Stimulated activated CD8-positive, alpha-beta memory T cell treated with anti-CD3 and anti-CD28 coated beads, Interleukin-7, amount 100 ng/mL, for 24 hours (primary cell): ENCODE measurements at regions not wholly inside any gene's neighbourhood (a gene's known extent, or its start where the extent isn't known, plus 50 kb on each side); places are given as distances from the start of the nearest gene placed in this dataset.

Experiments used
- DNase-seq: peaks from one replicate; pipeline ENCODE4 v3.0.0-alpha.2; 2020; ENCODE audit warnings: low read depth

DNA sequence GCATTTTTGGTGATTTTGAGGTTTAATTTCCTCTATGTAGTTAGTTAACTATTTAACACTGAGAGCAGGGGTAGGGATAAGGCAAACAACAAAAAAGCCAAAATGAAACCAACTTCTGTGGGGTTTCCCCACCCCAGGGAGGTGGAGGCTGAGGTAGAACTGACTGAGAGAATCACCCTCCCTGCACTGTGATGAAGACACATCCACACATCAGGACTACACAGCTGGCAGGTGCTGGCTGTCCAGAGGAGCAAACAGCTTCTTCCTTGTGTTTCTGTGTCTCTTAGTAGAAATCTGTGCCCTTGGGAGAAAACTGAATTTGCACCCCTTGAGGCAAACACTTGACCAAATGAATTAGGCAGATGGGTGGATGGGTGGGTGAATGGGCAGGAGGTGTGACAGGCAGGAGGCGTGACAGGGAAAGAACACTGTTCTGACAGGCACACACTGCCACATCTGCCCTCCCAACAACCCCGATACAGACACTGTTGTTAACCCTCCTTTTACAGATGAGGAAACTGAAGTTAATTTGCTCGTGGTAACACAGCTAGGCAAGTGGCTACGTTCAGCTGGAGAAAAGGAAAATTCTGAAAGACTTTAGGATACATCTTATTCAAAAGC lies 62.9 kb upstream of the AMZ2 start:
- DNase-seq: no peak

DNA sequence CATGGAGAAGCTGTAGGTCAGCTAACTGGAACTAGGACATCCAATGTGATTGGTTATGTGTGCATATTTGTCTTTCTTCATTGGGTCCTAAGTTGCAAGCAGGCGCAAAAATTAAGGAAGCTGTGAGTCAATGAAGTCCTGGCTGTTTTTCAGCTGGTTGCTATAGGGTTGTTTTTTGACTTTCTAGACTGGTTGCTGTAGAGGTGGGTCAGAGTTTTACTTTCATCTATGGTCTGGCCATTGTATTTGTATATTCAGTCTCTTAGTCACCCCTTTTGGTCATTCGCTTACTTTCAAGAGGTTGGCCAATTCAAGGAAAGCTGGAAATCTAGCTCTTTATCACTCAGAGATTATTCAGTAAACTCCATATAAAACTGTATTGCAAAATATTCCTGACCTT lies 62.0 kb upstream of the AMZ2 start:
- DNase-seq: no peak

DNA sequence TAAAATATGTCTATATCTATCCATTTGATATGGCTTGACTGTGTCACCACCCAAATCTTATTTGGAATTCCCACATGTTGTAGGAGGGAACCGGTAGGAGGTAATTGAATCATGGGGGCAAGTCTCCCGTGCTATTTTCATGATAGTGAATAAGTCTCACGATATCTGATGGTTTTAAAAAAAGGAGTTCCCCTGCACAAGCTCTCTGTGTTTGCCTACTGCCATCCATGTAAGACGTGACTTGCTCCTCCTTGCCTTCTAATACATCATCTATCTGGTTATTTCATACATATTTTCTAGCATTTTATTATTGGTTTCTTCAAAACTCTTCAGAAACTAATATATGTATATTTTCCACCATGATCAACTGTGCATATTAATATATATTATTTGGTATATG lies 57.3 kb upstream of the AMZ2 start:
- no peak for DNase-seq

DNA sequence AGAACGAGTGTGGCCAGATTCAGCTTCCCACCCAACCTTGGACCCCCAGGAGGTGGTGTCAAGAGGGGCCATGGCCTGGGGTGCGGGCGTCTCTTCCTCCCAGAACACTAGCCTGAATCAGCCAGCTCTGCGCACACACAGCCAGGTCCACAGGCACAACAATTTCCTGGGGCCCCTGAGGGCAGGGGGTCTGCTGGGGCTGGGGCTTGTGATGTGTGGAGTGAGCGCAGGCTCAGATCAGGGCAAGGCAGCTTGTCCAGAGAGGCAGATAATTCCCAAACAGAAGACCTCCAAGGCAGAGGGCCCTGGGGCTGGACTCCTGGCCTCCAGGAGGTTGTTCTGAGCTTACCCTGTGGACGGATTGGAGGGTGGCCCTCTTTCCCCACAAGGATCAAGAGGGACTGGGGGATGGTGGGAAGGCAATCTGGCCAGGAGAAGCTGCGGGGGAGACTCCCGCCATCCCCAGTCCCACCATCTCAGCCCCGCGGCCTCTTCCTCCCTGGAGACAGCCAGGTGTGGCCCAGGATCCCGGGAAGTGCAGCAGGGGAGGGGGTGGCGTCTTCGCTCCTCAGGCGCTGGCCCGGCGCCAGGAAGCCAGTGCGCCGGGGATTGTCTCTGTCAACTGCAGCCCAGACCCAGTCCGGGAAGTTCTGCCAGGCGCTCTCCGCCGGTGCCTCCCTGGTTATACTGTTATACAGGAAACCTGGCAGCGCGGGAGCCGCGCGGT lies 52.0 kb upstream of the AMZ2 start:
- no peak for DNase-seq

DNA sequence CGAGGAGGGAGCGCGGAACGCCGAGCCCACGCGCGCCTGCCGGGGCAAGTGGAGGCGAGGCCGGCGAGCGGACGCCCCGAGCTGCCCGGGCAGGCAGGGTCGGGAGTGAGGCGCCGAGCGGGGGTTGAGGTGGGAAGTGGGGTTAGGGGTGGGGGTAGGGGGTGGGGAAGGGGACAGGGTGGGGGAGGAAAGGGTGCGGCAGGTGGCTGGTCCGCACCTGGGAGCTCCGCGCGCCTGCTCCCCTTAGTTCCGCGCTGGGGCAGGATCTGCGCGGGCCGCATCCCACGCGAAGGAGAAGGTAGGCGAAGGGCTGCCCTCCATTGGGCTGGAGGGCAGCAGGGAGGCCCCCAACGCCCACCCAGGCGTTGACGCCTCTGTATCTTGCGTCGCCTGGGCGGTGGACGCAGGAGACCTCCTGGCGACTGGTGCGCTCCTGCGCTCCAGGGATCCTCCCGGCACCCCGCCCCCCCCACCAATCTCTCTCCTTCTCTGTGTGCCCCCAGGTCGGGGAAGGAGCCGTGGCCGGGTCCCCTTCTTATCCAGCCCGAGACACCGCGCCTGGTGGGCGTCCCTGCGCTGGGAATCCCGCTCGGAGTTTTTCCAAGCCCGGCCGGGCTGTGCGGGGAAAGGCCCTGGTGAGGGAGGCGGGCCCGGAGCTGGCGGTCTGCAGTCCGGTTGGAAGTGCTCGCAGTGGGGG lies 51.3 kb upstream of the AMZ2 start:
- no peak for DNase-seq

DNA sequence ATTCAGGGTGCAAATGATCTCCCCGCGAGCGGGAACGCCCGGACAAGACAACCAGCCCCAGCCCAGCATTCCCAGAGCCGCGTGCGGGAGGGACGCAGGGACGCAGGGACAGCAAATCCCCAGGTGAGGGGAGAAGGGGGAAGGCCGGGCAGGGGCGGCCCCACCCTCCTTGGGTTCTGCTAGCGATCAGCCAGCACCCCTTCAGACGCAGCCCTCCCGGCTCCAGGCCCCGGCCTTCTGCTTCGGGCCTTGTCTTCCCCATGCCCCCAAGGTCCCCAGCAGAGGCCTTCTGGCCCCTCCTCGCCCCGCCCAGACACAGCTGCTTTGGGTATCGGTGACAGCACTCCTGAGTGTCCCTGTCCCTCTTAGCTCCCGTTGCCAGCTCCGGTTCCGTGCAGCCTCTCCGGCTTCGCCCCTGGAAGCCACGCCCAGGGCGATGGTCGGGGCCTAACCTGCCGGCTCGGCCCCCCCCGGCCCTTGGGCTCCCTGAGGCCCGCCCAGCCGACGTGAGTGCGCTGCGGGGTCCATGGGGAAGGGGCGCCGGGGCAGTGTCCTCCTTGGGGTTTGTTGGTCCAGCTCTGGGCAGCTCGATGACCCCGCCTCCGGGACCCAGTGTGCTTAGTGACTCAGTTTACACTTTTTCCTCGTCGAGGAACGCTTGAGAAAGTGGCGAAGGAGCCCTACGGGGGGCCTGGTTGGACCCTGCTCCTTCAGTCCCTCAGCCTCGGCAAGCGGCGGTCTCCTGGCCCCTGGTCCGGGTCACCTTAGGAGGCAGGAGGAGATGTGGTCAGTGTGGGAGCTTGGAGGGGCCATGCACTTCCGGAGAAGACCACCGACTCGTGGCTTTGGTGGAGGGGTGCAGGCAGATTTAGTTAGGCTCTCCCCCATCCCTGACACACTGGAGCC lies 50.5 kb upstream of the AMZ2 start:
- DNase-seq: no peak

- DNase-seq: no peak
Measured at GRCh38 chr17:68197997-68198930, 49.6 kb upstream of the AMZ2 start.
